GM19238 (cell line): ENCODE measurements at regions not wholly inside any gene's neighbourhood (a gene's known extent, or its start where the extent isn't known, plus 50 kb on each side); places are given as distances from the start of the nearest gene placed in this dataset.
A peak's percentile ranks its signal among the peaks of the same experiment; 100 is the strongest.
"Not testable (repeated sequence)": the region's sequence is repeated elsewhere in the genome, so short reads cannot be mapped to it uniquely, and the experiment has no call there.

ENCODE experiments used
- DNase-seq: peaks from one replicate; pipeline ENCODE4 v3.0.0; 2011; ENCODE audit warnings: low spot score; ENCODE audit not compliant: insufficient read length

DNA sequence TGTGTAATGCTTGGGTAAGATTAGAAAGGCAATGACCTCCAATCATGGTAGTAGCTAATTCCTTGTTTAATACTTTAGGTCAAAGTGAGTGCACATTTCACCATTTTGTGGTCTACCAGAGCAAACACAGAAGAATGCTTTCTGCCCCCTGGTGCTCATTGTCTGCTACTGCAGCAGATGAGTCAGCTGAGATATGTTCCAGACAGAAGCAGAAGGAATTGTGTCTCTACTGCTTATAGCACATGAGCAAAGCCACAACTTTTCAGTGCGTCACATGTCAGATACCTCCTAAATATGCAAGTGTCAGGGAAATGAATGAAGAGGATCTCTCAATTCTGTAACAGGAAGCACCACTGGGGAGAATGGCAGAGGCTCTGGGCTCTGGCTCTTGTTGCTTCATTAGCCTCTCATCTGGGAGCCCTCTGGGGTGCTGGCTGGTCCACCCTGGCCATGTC, 308.9 kb downstream of the ALDH8A1 start:
- DNase-seq = peak; percentile 34

DNA sequence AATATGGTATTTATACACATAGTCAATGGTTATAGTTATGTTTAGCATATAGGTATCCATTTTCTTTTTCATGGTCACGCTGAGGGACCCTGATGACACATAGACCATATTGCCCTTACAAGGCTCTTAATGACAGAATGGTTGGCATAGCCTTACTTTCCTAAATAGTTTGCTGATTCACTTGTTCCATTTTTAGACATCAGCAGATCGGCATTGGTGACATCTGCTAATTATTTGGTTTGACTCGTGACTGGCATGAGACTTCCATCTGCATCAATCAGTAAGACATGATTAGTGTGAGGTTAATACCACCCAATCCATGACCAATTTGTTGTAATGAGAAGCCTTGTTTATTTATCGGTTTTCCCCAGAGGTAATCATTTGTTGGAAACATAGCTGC, 309.7 kb downstream of the ALDH8A1 start:
- no peak for DNase-seq

DNA sequence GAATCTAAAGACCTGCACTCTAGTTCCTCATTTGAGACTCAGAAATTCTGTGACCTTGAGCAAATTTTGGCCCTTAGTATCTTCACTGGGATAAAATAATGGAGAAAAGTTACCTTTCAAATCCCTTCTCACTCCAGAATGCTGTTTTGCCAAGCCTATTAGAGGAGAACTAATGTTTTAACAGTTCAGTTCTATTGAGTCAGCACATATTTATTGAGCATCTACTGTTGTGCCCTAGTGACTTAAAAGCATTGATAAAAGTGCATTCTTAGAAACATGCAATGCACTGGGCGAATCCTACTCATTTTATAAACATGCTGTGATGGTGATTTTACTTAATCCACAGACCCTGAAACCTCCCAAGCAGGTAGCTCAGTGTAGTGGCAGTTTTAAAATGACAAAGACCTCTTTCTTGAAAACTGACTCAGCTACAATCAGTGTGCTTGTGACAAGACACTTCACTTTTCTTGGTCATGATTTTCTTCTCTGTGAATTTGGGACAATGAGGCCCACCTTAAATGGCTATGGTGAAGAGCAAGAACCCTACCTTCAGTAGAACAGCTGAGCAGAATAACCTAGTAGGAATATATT, 312.0 kb downstream of the ALDH8A1 start:
- DNase-seq = no peak

DNA sequence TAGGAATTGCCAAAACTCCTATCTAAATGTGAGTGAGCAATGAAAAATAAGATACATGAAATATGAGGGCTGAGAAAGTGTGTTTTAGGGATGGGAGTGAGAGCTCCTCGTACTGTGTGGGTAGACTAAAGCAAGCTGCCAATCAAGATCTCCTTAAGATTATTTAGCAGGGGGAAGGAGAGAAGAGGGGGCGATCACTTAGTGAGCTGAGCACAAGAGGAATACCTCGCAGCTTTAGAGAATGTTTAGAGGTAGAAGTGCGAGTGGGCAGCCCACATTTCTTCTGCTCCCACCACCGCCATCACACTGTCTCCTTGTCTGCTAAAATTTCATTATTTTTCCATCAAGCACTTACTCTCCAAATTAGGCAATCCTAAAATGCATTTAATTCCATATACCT, 312.6 kb downstream of the ALDH8A1 start:
- DNase-seq = no peak

GRCh38 chr6:134636186-134636799, 313.6 kb downstream of the ALDH8A1 start:
- no peak for DNase-seq

DNA sequence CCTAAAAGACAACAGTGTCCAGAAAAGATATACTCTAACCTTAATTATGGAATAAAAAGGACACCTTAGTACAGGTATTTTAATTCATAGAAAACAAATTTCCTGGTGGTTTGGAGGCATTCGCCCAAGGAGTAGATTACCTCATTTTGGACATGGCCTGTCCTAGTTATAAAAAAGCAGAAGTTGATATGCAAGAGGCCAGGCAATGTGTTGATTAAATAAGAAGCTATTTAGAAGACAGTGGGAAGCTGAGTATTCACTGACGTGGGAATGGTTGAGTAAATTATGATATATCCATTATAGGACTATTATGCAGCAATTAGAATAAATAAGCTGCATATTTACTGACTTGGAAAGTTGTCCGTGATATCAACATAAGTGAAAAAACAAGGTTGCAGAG, 314.9 kb downstream of the ALDH8A1 start:
- DNase-seq = no peak

DNA sequence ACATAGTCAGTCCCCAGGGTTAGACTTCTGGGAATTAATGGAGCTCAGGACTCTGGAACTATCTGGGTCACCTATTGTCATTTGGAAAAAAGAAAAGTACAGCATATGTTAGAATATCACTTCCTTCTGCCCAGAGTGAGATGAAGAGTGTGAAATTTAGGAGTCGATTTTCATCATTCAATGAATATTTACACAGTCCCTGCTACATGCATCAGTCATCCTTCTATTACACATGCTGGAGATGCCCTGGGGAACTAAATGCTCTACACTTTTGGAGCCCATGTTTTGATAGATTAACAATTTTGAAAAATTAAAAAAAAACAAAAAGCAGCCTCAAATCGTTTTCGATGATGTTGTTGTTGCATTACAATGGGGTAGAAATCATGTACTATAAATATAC, 315.4 kb downstream of the ALDH8A1 start:
- DNase-seq = no peak

DNA sequence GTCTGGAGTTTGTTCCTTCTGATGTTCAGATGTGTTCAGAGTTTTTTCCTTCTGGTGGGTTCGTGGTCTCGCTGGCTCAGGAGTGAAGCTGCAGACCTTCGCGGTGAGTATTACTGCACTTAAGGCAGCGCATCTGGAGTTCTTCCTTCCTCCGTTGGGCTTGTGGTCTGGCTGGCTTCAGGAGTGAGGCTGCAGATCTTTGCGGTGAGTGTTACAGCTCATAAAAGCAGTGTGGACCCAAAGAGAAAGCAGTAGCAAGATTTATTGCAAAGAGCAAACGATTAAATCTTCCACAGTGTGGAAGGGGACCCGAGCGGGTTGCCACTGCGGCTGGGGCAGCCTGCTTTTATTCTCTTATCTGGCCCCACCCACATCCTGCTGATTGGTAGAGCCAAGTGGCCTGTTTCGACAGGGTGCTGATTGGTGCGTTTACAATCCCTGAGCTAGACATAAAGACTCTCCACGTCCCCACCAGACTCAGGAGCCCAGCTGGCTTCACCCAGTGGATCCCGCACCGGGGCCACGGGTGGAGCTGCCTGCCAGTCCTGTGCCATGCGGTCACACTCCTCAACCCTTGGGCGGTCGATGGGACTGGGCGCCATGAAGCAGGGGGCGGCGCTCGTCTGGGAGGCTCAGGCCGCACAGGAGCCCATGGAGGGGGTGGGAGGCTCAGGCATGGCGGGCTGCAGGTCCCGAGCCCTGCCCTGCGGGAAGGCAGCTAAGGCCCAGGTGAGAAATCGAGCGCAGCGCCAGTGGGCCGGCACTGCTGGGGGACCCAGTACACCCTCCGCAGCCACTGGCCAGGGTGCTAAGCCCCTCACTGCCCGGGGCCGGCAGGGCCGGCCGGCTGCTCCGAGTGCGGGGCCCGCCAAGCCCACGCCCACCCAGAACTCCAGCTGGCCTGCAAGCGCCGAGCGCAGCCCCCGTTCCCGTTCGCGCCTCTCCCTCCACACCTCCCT, 315.3 kb upstream of the SGK1 start:
- not testable (repeated sequence) for DNase-seq

GRCh38 chr6:134632024-134632423, 314.1 kb upstream of the SGK1 start:
- no peak for DNase-seq

DNA sequence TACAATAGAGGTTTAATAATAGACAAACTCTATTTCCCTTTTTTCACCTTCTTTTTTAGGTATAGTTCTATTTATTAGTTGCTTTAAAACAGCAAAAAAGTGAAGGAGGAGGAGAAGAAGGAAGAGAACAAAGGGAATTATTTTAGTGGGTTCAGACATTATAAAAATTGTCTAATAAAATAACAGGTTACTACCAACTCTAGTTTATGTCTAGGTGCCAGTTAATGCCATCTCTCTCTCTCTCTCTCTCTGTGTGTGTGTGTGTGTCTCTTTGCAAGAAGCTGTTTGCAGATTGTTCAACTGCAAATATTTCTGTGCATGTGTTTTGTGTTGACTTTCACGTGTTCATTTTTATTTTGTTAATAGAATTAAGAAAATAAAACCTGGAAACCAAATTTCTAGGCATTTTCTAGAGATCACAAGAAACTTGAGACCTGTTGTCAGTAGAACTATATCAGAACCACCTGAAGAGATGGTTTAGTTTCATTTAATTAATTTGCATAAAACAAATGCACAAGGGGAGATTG, 313.5 kb upstream of the SGK1 start:
- DNase-seq = no peak

GRCh38 chr6:134630508-134631121, 312.7 kb upstream of the SGK1 start:
- no peak for DNase-seq

GRCh38 chr6:134628154-134628553, 310.2 kb upstream of the SGK1 start:
- no peak for DNase-seq

- DNase-seq = no peak
Measured at GRCh38 chr6:134627707-134628106, 309.8 kb upstream of the SGK1 start.

DNA sequence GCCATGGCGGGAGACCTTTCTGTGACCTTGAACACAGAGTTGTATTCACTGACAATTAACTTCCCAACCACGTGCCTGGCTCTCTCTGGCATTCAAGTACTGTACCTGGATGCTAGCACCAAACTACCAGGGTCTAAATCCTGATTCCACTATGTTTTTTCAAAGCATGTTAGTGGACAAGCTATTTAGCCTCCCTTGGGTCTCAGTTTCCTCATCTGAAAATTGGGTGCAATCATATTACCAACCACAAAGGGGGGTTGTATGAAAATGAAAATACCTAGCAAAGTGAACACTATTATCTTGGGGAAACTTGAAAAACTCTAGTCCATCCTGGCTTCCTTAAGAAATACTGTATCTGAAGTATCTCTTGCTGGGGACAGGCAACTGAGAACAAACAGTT, 308.7 kb upstream of the SGK1 start:
- DNase-seq = no peak

GRCh38 chr6:134626086-134626485, 308.2 kb upstream of the SGK1 start:
- DNase-seq = no peak

DNA sequence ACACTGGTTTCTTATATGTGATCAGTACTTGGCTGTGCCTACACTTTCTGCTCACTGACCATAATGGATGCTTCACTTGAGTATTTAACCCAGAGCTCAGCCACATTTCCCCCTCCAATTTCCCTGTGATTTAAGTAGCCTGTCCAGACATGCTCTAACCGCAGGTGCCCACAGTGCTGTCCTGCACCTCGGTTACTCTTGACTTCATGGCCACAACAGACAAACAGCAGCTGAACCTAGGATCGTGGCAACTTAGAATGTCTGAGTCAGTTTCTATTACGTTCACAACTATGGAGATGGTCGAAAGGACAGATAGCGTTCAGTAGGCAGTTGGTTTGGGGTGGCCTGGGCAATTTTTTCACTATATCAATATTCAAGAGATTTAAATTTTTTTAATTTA, 306.9 kb upstream of the SGK1 start:
- DNase-seq = no peak

DNA sequence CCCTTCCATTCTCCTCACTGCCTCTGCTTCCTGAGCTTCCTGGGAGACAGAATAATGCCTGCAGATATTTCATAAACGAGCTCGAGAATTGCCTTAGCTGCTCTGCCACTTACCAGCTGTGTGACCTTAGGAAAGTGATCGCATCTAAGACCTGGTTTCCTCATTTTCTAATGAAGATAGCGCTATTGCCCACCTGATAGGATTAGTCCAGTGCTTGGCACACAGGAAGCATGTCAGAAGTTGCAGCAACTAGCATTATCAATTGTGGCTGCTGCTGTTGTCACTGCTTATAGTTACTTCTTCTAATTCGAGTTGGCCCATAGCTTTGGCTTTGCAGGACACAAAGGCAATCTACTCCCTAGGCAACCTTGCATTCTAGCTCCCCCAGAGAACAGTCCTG, 305.5 kb upstream of the SGK1 start:
- DNase-seq = no peak

DNA sequence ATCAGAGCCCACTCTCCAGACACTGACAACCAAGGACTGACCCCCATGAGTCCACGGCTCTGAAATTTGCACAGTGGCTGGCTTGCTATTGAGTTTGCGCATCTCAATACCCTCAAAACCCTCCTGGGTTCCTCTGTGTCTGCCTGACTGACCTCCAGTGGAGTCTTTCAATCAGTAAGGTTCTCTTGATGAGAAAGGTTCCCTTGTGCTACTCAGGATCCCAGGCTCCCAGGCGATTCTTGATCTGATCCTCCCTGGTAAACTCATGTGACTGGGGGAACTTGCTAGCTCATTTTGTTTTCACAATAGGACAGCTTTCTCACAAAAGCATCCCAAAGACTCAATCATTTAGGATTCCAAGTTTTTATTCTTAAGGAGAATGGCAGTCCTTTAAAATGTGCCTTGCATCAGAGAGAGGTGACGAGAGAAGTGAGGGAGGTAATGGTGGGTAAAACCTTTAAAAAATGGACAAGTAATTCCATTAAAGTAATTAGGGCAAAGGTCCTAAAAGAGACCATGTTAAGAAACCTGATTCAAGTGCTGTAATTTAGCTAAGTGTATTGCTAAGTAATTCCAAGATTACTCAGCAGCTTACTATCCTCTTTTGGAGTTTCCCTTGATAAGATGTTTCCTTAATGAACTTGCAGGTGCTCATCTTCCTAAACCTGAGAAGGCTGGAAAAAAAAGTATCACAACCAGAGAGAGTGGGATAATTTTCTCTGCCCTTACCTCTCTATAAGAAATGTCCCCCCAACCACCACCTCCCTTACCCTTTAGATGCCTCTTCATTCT, 304.7 kb upstream of the SGK1 start:
- no peak for DNase-seq

- DNase-seq = no peak
Measured at GRCh38 chr6:134621858-134622257, 303.9 kb upstream of the SGK1 start.

DNA sequence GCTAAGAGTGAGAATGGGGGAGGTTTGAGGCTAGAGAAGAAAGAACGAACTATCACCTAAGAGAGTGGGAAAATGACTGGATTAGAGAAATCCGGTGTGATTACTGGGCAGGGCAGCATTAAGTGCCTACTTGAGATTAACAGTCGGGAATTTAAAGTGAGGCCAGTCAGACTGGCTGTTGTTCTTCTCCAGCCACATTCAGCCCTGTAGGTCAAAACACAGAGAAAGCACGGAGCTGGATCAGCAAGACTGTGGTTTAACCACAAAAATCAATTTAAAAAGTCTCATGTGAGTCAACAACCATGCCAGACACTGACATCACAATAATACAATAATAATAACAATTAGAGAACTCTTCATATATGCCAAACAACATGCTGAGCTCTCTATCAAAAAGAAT, 301.9 kb upstream of the SGK1 start:
- DNase-seq = no peak

- no peak for DNase-seq
Measured at GRCh38 chr6:134619077-134619476, 301.2 kb upstream of the SGK1 start.
